ENCODE measurements at regions not wholly inside any gene's neighbourhood (a gene's known extent, or its start where the extent isn't known, plus 50 kb on each side); places are given as distances from the start of the nearest gene placed in this dataset.

DNA sequence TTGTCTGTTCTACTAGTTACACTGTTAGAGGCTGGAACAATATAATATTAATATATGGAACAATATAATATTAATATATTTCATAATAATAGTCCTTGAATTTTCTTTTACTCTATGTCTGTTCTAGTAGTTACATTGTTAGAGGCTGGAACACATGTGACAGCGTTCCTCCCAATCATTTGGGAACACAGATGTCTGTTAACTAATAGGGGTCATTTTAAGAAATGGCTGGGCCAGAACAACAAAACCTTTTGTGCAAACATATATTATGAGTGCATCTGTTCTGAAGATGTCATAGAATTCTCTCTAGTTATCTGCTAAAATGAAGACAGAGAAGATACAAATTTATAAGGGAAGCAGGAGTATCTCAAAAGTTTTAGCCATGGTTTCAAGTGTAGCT is 114.0 kb upstream of the PDZRN3 start:
- TF ChIP-seq, protein P1, sequence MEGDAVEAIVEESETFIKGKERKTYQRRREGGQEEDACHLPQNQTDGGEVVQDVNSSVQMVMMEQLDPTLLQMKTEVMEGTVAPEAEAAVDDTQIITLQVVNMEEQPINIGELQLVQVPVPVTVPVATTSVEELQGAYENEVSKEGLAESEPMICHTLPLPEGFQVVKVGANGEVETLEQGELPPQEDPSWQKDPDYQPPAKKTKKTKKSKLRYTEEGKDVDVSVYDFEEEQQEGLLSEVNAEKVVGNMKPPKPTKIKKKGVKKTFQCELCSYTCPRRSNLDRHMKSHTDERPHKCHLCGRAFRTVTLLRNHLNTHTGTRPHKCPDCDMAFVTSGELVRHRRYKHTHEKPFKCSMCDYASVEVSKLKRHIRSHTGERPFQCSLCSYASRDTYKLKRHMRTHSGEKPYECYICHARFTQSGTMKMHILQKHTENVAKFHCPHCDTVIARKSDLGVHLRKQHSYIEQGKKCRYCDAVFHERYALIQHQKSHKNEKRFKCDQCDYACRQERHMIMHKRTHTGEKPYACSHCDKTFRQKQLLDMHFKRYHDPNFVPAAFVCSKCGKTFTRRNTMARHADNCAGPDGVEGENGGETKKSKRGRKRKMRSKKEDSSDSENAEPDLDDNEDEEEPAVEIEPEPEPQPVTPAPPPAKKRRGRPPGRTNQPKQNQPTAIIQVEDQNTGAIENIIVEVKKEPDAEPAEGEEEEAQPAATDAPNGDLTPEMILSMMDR (IDR thresholded peaks at IDR 0.05): no peak
- TF ChIP-seq POLR2AphosphoS5 (IDR thresholded peaks at IDR 0.05) (no peak), POLR2A (IDR thresholded peaks at IDR 0.05) (no peak)

All from prostate gland (tissue), 2 donors.